Skeletal muscle tissue (tissue), 3 donors: ENCODE measurements at regions not wholly inside any gene's neighbourhood (a gene's known extent, or its start where the extent isn't known, plus 50 kb on each side); places are given as distances from the start of the nearest gene placed in this dataset.

ENCODE experiments used
- H3K27ac ChIP-seq: one replicate; pipeline ENCODE4 v1.7.0; 2013; ENCODE audit warnings: mild to moderate bottlenecking, low read depth, low read length, inconsistent platforms
- H3K27me3 ChIP-seq, 3 donors: one replicate each; pipeline ENCODE4 v1.7.0; 2013; ENCODE audit warnings: low read length in 3 of 3; ENCODE audit not compliant: control insufficient read depth in 3 of 3, insufficient read depth in 3 of 3
- H3K36me3 ChIP-seq, 3 donors: one replicate each; pipeline ENCODE4 v1.7.0; 2013; ENCODE audit warnings: low read length in 3 of 3; ENCODE audit not compliant: control insufficient read depth in 3 of 3, insufficient read depth in 3 of 3
- H3K4me1 ChIP-seq, 3 donors: one replicate each; pipeline ENCODE4 v1.7.0; 2013; ENCODE audit warnings: low read length in 3 of 3, mild to moderate bottlenecking in 3 of 3; ENCODE audit not compliant: control insufficient read depth in 3 of 3, insufficient read depth in 3 of 3
- H3K4me3 ChIP-seq, 3 donors: one replicate each; pipeline ENCODE4 v1.7.0; 2013; ENCODE audit warnings: low read length in 3 of 3
- H3K9ac ChIP-seq, 3 donors: one replicate each; pipeline ENCODE4 v1.7.0; 2013; ENCODE audit warnings: low read length in 3 of 3, mild to moderate bottlenecking in 3 of 3, moderate library complexity in 2 of 3, low read depth in 1 of 3
- H3K9me3 ChIP-seq, 3 donors: one replicate each; pipeline ENCODE4 v1.7.0; 2013; ENCODE audit warnings: low read length in 3 of 3; ENCODE audit not compliant: control insufficient read depth in 3 of 3
- donor health status: Osteomylitis.

- no peak overlapping the region for H3K27ac ChIP-seq
- H3K4me1 ChIP-seq, result no peaks in the 10 kb centered on the region
- no peak overlapping the region for H3K9ac ChIP-seq
- H3K9me3 ChIP-seq, result no peaks in the 10 kb centered on the region
- no peak overlapping the region for H3K4me3 ChIP-seq
- no peaks in the 10 kb centered on the region for H3K36me3 ChIP-seq
- H3K27me3 ChIP-seq, result peaks cover 0 to 4% (median 0%) of the 10 kb centered on the region in 3 donors
Measured at GRCh38 chr21:35548904-35549615, 500.0 kb upstream of the RUNX1 start.

GRCh38 chr21:35547946-35548774 lies 499.1 kb upstream of the RUNX1 start:
- Histone ChIP-seq H3K27ac (no peak overlapping the region), H3K4me1 (no peaks in the 10 kb centered on the region), H3K9ac (no peak overlapping the region), H3K27me3 (peaks cover 0 to 4% (median 0%) of the 10 kb centered on the region in 3 donors), H3K4me3 (no peak overlapping the region), H3K9me3 (no peaks in the 10 kb centered on the region), H3K36me3 (no peaks in the 10 kb centered on the region)

- Histone ChIP-seq H3K36me3 (no peaks in the 10 kb centered on the region), H3K9ac (no peak overlapping the region), H3K4me1 (no peaks in the 10 kb centered on the region), H3K9me3 (no peaks in the 10 kb centered on the region), H3K4me3 (no peak overlapping the region), H3K27ac (no peak overlapping the region), H3K27me3 (peaks cover 0 to 4% (median 0%) of the 10 kb centered on the region in 3 donors)
Measured at GRCh38 chr21:35543746-35544145, 494.6 kb upstream of the RUNX1 start.

GRCh38 chr21:35540950-35541638 lies 492.0 kb upstream of the RUNX1 start:
- Histone ChIP-seq H3K4me3 (no peak overlapping the region), H3K27ac (no peak overlapping the region), H3K36me3 (no peaks in the 10 kb centered on the region), H3K9me3 (no peaks in the 10 kb centered on the region), H3K9ac (no peak overlapping the region), H3K27me3 (no peaks in the 10 kb centered on the region), H3K4me1 (no peaks in the 10 kb centered on the region)

GRCh38 chr21:35538386-35538785 lies 489.3 kb upstream of the RUNX1 start:
- H3K4me3 ChIP-seq, result no peak overlapping the region
- no peak overlapping the region for H3K9ac ChIP-seq
- no peaks in the 10 kb centered on the region for H3K36me3 ChIP-seq
- H3K27ac ChIP-seq, result no peak overlapping the region
- no peaks in the 10 kb centered on the region for H3K4me1 ChIP-seq
- no peaks in the 10 kb centered on the region for H3K27me3 ChIP-seq
- no peaks in the 10 kb centered on the region for H3K9me3 ChIP-seq

GRCh38 chr21:35537604-35538003 lies 488.5 kb upstream of the RUNX1 start:
- no peak overlapping the region for H3K27ac ChIP-seq
- H3K4me1 ChIP-seq, result no peaks in the 10 kb centered on the region
- H3K36me3 ChIP-seq, result no peaks in the 10 kb centered on the region
- no peaks in the 10 kb centered on the region for H3K9me3 ChIP-seq
- no peak overlapping the region for H3K9ac ChIP-seq
- H3K27me3 ChIP-seq, result no peaks in the 10 kb centered on the region
- no peak overlapping the region for H3K4me3 ChIP-seq

- Histone ChIP-seq H3K27ac (no peak overlapping the region), H3K27me3 (no peaks in the 10 kb centered on the region), H3K9ac (no peak overlapping the region), H3K4me1 (peaks cover 0 to 2% (median 0%) of the 10 kb centered on the region in 3 donors), H3K36me3 (no peaks in the 10 kb centered on the region), H3K9me3 (no peaks in the 10 kb centered on the region), H3K4me3 (no peak overlapping the region)
Measured at GRCh38 chr21:35533893-35534292, 484.8 kb upstream of the RUNX1 start.

- Histone ChIP-seq H3K4me3 (no peak overlapping the region), H3K27ac (no peak overlapping the region), H3K9me3 (no peaks in the 10 kb centered on the region), H3K27me3 (no peaks in the 10 kb centered on the region), H3K4me1 (peaks cover 2 to 13% (median 4%) of the 10 kb centered on the region in 3 donors), H3K36me3 (no peaks in the 10 kb centered on the region), H3K9ac (no peak overlapping the region)
Measured at GRCh38 chr21:35530766-35531165, 481.7 kb upstream of the RUNX1 start.

- H3K9me3 ChIP-seq, result no peaks in the 10 kb centered on the region
- H3K9ac ChIP-seq, result peak overlapping the region; percentile 52 to 55 (median 54)
- H3K4me1 ChIP-seq, result peaks cover 2 to 13% (median 4%) of the 10 kb centered on the region in 3 donors
- H3K36me3 ChIP-seq, result no peaks in the 10 kb centered on the region
- H3K4me3 ChIP-seq, result peak overlapping the region; percentile 27 to 32 (median 29)
- H3K27me3 ChIP-seq, result no peaks in the 10 kb centered on the region
- H3K27ac ChIP-seq, result peak overlapping the region; percentile 56
Measured at GRCh38 chr21:35529171-35529863, 480.2 kb upstream of the RUNX1 start.
